SK-N-SH treated with all-trans-retinoic acid at 6 μM for 48 hours (cell line): ENCODE measurements at regions not wholly inside any gene's neighbourhood (a gene's known extent, or its start where the extent isn't known, plus 50 kb on each side); places are given as distances from the start of the nearest gene placed in this dataset.

ENCODE experiments used
- ATAC-seq: fragments of 200-7000 bp; cut with Tn5 transposase; 3 replicates; pipeline ENCODE4 v1.9.1; 2020; ENCODE audit warnings: mild to moderate bottlenecking, moderate library complexity
- ARNTL ChIP-seq: fragments of 450-650 bp; formaldehyde crosslinking; IDR thresholded peaks from 2 replicates; pipeline ENCODE4 v1.5.0; 2020; ENCODE audit warnings: low read depth, mild to moderate bottlenecking, moderate library complexity, borderline replicate concordance
- CSDC2 ChIP-seq: fragments of 250-450 bp; sonication (Bioruptor Pico); IDR thresholded peaks from 2 replicates; pipeline ENCODE4 v1.5.0; 2020; ENCODE audit warnings: mild to moderate bottlenecking, moderate library complexity
- CSRNP3 ChIP-seq: fragments of 250-450 bp; sonication (Bioruptor Pico); IDR thresholded peaks from 2 replicates; pipeline ENCODE4 v1.5.1; 2021; ENCODE audit warnings: mild to moderate bottlenecking, moderate library complexity
- ESRRG ChIP-seq: fragments of 250-450 bp; sonication (Bioruptor Pico); IDR thresholded peaks from 2 replicates; pipeline ENCODE4 v1.6.1; 2021; ENCODE audit warnings: mild to moderate bottlenecking
- GLIS3 ChIP-seq: fragments of 250-450 bp; sonication (Bioruptor Pico); IDR thresholded peaks from 2 replicates; pipeline ENCODE4 v1.5.0; 2020; ENCODE audit warnings: mild to moderate bottlenecking, moderate library complexity
- ISL1 ChIP-seq: fragments of 250-450 bp; sonication (Bioruptor Pico); IDR thresholded peaks from 2 replicates; pipeline ENCODE4 v2.1.2; 2022; ENCODE audit warnings: mild to moderate bottlenecking, moderate library complexity
- OSR1 ChIP-seq: fragments of 250-450 bp; sonication (Bioruptor Pico); IDR thresholded peaks from 2 replicates; pipeline ENCODE4 v1.8.0; 2022; ENCODE audit warnings: moderate library complexity, mild to moderate bottlenecking, inconsistent platforms
- PATZ1 ChIP-seq: fragments of 250-450 bp; sonication (Bioruptor Pico); IDR thresholded peaks from 2 replicates; pipeline ENCODE4 v1.8.0; 2020; ENCODE audit warnings: mild to moderate bottlenecking, moderate library complexity, borderline replicate concordance
- POU6F1 ChIP-seq: fragments of 250-450 bp; sonication (Bioruptor Pico); IDR thresholded peaks from 2 replicates; pipeline ENCODE4 v1.8.0; 2021; ENCODE audit warnings: low read depth, mild to moderate bottlenecking, moderate library complexity, borderline replicate concordance
- PPARA ChIP-seq: fragments of 250-450 bp; sonication (Bioruptor Pico); IDR thresholded peaks from 2 replicates; pipeline ENCODE4 v1.5.0; 2020; ENCODE audit warnings: mild to moderate bottlenecking, borderline replicate concordance
- RARB ChIP-seq: fragments of 250-450 bp; sonication (Bioruptor Pico); IDR thresholded peaks from 2 replicates; pipeline ENCODE4 v1.8.0; 2021; ENCODE audit warnings: mild to moderate bottlenecking, moderate library complexity
- TCF4 ChIP-seq: fragments of 250-450 bp; sonication (Bioruptor Pico); IDR thresholded peaks from 2 replicates; pipeline ENCODE4 v1.8.0; 2021; ENCODE audit warnings: mild to moderate bottlenecking, moderate library complexity, borderline replicate concordance
- TOX ChIP-seq: fragments of 250-450 bp; sonication (Bioruptor Pico); IDR thresholded peaks from 2 replicates; pipeline ENCODE4 v1.8.0; 2021; ENCODE audit warnings: mild to moderate bottlenecking, moderate library complexity, borderline replicate concordance
- TSHZ2 ChIP-seq: fragments of 250-450 bp; sonication (Bioruptor Pico); IDR thresholded peaks from 2 replicates; pipeline ENCODE4 v1.5.0; 2020; ENCODE audit warnings: mild to moderate bottlenecking, moderate library complexity
- ZC3H10 ChIP-seq: fragments of 250-450 bp; sonication (Bioruptor Pico); IDR thresholded peaks from 2 replicates; pipeline ENCODE4 v1.5.1; 2021; ENCODE audit warnings: mild to moderate bottlenecking, moderate library complexity
- ZFP3 ChIP-seq: fragments of 250-450 bp; sonication (Bioruptor Pico); IDR thresholded peaks from 2 replicates; pipeline ENCODE4 v1.5.0; 2020; ENCODE audit warnings: mild to moderate bottlenecking, moderate library complexity
- ZNF565 ChIP-seq: fragments of 450-650 bp; formaldehyde crosslinking; conservative IDR thresholded peaks from 2 replicates; pipeline ENCODE4 v1.5.0; 2020; ENCODE audit warnings: low read depth, mild to moderate bottlenecking, moderate library complexity
- ZNF70 ChIP-seq: fragments of 450-650 bp; formaldehyde crosslinking; IDR thresholded peaks from 2 replicates; pipeline ENCODE4 v1.5.0; 2020; ENCODE audit warnings: mild to moderate bottlenecking, moderate library complexity
- ZNF8 ChIP-seq: fragments of 450-650 bp; formaldehyde crosslinking; IDR thresholded peaks from 2 replicates; pipeline ENCODE4 v1.5.0; 2020; ENCODE audit warnings: mild to moderate bottlenecking, moderate library complexity

- no peak for TF ChIP-seq CSRNP3
- no peak for TF ChIP-seq ZC3H10 (CRISPR knock-in tag)
- peak; percentile 44; the same call in 2 of the 3 replicates for ATAC-seq
Observed at GRCh38 chr4:42296196-42296595, 101.1 kb upstream of the SHISA3 start.

GRCh38 chr4:42302348-42302747 lies 94.9 kb upstream of the SHISA3 start:
- ATAC-seq, result peak; percentile 80
- no peak for TF ChIP-seq ZNF8 (CRISPR knock-in tag)
- TF ChIP-seq CSDC2 (CRISPR knock-in tag), result no peak
- TF ChIP-seq ZC3H10 (CRISPR knock-in tag), result no peak
- TF ChIP-seq ZNF70 (CRISPR knock-in tag), result no peak
- no peak for TF ChIP-seq GLIS3 (CRISPR knock-in tag)
- no peak for TF ChIP-seq PPARA
- no peak for TF ChIP-seq ZNF565 (CRISPR knock-in tag)
- no peak for TF ChIP-seq POU6F1 (CRISPR knock-in tag)
- TF ChIP-seq PATZ1 (CRISPR knock-in tag), result no peak
- TF ChIP-seq ARNTL, result no peak
- no peak for TF ChIP-seq ESRRG (CRISPR knock-in tag)
- TF ChIP-seq CSRNP3, result no peak
- no peak for TF ChIP-seq TOX (CRISPR knock-in tag)
- TF ChIP-seq TSHZ2 (CRISPR knock-in tag), result no peak
- TF ChIP-seq RARB (CRISPR knock-in tag), result no peak
- TF ChIP-seq ZFP3 (CRISPR knock-in tag), result no peak
- TF ChIP-seq OSR1 (CRISPR knock-in tag), result no peak
- no peak for TF ChIP-seq ISL1

- 0 out of 2 replicates have a peak, but pooled peaks have one; percentile 51 for TF ChIP-seq TSHZ2 (CRISPR knock-in tag)
- TF ChIP-seq CSDC2 (CRISPR knock-in tag), result no peak
- peak; percentile 72; the same call in 1 of the 2 replicates for TF ChIP-seq TCF4 (CRISPR knock-in tag)
- ATAC-seq, result peak; percentile 65
Observed at GRCh38 chr4:42306221-42307109, 90.8 kb upstream of the SHISA3 start.
